GM06990 (cell line): ENCODE measurements at regions not wholly inside any gene's neighbourhood (a gene's known extent, or its start where the extent isn't known, plus 50 kb on each side); places are given as distances from the start of the nearest gene placed in this dataset.

Experiments used
- DNase-seq: peaks from one replicate; pipeline ENCODE4 v3.0.0-alpha.2; 2011; ENCODE audit not compliant: insufficient read length; ENCODE audit errors: extremely low read depth
- H3K27me3 ChIP-seq: replicated peaks from 2 replicates; pipeline ENCODE4 v1.6.0; 2011; ENCODE audit warnings: low read length; ENCODE audit not compliant: control insufficient read depth, insufficient read depth
- H3K36me3 ChIP-seq: 2 replicates; pipeline ENCODE4 v1.5.1; 2011; ENCODE audit warnings: low read length; ENCODE audit not compliant: control insufficient read depth, insufficient read depth
- H3K4me3 ChIP-seq: replicated peaks from 2 replicates; pipeline ENCODE4 v1.5.1; 2011; ENCODE audit warnings: low read depth, mild to moderate bottlenecking, control low read depth, low read length
- TF ChIP-seq, protein P1 (sequence below): IDR thresholded peaks from 2 replicates; pipeline ENCODE4 v1.5.1; 2011; ENCODE audit warnings: low read length, control low read depth, mild to moderate bottlenecking, inconsistent platforms; ENCODE audit not compliant: insufficient read depth, poor library complexity, severe bottlenecking

DNA sequence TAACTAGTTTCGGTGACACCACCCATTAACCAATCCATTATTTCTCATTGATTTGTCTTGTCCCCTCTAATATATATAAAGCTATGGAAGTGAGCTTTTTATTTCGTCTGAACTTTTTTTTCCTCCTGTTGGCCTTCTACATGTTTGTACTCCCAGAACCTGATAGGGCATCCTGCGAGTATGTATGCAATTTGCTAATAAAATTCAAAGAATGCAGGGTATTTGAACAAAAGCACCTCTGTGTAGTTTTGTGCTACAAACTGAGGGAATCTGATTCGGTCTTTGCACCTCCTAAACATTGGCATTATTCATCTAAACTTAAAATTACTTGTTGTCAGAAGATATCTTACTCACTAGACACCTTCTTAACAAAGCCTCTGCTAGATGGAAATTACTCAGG is 242.9 kb upstream of the TMEFF2 start:
- Histone ChIP-seq H3K4me3 (no peak overlapping the region), H3K27me3 (no peaks in the 10 kb centered on the region)
- TF ChIP-seq, protein P1, sequence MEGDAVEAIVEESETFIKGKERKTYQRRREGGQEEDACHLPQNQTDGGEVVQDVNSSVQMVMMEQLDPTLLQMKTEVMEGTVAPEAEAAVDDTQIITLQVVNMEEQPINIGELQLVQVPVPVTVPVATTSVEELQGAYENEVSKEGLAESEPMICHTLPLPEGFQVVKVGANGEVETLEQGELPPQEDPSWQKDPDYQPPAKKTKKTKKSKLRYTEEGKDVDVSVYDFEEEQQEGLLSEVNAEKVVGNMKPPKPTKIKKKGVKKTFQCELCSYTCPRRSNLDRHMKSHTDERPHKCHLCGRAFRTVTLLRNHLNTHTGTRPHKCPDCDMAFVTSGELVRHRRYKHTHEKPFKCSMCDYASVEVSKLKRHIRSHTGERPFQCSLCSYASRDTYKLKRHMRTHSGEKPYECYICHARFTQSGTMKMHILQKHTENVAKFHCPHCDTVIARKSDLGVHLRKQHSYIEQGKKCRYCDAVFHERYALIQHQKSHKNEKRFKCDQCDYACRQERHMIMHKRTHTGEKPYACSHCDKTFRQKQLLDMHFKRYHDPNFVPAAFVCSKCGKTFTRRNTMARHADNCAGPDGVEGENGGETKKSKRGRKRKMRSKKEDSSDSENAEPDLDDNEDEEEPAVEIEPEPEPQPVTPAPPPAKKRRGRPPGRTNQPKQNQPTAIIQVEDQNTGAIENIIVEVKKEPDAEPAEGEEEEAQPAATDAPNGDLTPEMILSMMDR, result no peak

DNA sequence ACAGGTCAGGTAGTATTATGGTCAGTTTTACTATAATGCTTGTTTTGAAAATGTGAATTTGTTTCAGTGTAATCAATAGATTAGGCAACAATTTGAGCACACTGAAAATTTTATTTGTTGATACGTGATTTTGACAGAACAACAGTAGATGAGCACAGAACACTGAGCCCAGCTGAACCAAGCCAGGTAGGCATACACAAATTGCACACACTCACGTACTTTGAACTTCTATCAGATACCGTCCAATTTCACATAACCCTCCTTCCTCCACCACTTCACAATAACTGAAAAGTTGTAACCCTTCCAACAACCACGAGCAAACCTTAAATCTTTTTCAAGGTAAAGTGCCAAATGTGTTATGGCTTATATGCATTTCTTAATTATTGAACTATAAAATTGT is 229.5 kb upstream of the TMEFF2 start:
- H3K27me3 ChIP-seq, result no peaks in the 10 kb centered on the region
- TF ChIP-seq, protein P1, result no peak
- no peak for DNase-seq
- no peak overlapping the region for H3K4me3 ChIP-seq
- no peaks in the 10 kb centered on the region for H3K36me3 ChIP-seq

More for the DNA sequence above, 242.9 kb upstream of the TMEFF2 start:
- no peak for DNase-seq
- no peaks in the 10 kb centered on the region for H3K36me3 ChIP-seq

DNA sequence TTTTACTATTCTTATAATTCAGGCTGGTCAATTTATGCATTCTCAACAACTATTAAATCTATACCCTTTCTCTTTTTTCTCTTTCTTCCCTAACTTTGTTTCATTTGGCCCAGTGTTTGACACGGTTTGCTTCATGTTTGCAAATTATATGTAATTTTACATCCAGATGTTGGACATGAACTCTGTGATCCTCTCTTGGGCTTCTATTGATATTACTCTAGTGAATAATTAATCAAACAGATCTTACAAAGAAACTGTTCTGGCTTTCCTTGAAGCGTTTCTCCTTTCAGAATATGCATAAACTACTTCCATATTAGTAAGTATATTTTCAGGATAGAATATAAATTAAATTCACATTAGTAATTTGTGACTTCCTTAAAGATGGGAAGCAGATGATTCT is 225.1 kb upstream of the TMEFF2 start:
- Histone ChIP-seq H3K36me3 (no peaks in the 10 kb centered on the region), H3K4me3 (no peak overlapping the region), H3K27me3 (no peaks in the 10 kb centered on the region)
- TF ChIP-seq, protein P1, result no peak
- DNase-seq, result no peak

DNA sequence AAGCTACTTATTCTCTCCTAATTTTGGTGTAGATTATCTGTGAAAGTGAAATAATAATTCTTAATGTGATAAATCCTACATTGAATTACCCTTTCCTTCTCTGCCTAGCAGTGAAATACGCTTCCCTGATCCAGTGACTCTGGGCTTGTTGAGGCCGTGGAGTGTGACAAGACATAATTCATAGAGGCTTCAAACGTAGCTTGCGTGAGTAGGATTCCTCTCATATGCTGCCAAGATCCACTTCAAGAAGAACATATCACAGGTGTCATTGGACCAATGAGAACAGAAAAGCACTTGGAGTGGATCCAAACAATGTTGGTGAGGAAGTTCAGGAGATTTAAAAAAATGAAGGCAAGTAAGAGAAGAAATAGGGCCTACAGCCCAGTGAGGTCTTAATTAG is 221.3 kb upstream of the TMEFF2 start:
- Histone ChIP-seq H3K4me3 (no peak overlapping the region), H3K27me3 (no peaks in the 10 kb centered on the region), H3K36me3 (no peaks in the 10 kb centered on the region)
- DNase-seq, result no peak
- TF ChIP-seq, protein P1, result no peak

DNA sequence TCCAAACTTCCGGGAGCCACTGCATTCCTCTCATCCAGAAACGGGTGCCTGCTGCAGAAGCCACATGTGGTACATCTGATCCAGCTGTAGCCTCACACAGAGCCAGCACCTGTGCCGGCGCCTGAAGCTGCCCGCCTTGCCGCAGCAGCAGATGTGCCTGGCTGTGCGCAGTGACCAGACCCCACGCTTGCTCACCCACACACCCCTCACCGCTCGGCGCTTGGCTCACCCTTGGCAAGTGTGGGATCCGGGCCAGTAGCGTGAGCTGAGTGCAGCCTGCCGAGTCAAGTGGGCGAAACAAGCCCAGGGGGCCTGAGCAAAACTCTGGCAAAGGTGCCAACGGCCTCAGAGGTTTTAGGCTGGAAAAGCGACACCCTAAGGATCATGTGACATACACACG is 220.1 kb upstream of the TMEFF2 start:
- H3K27me3 ChIP-seq, result no peaks in the 10 kb centered on the region
- H3K4me3 ChIP-seq, result no peak overlapping the region
- no peak for DNase-seq
- TF ChIP-seq, protein P1, result no peak
- H3K36me3 ChIP-seq, result no peaks in the 10 kb centered on the region
